ENCODE measurements at regions not wholly inside any gene's neighbourhood (a gene's known extent, or its start where the extent isn't known, plus 50 kb on each side); places are given as distances from the start of the nearest gene placed in this dataset.

GRCh38 chr6:117810269-117810668 is 96.8 kb upstream of the SLC35F1 start:
- no peak for TF ChIP-seq POLR2A (IDR thresholded peaks at IDR 0.05; ENCODE audit: low read length)
- no peak for TF ChIP-seq GATA1 (IDR thresholded peaks at IDR 0.05; ENCODE audit: low read depth, low read length)

Measured in erythroblast (primary cell).